NCI-H1092 treated with DMSO at 0.1 percent for 48 hours (cell line): ENCODE measurements at regions not wholly inside any gene's neighbourhood (a gene's known extent, or its start where the extent isn't known, plus 50 kb on each side); places are given as distances from the start of the nearest gene placed in this dataset.
"Not testable (repeated sequence)": the region's sequence is repeated elsewhere in the genome, so short reads cannot be mapped to it uniquely, and the experiment has no call there.

Source experiments
- DNase-seq: peaks from one replicate; lab custom pipeline; 2025; lab: John Stamatoyannopoulos, UW

- DNase-seq: not testable (repeated sequence)
Observed at GRCh38 chr9:31326883-31327282, 1057.6 kb upstream of the ACO1 start.

- DNase-seq: no peak
Observed at GRCh38 chr9:31334837-31335528, 1049.5 kb upstream of the ACO1 start.

- DNase-seq: no peak
Observed at GRCh38 chr9:31335529-31336234, 1048.8 kb upstream of the ACO1 start.

DNA sequence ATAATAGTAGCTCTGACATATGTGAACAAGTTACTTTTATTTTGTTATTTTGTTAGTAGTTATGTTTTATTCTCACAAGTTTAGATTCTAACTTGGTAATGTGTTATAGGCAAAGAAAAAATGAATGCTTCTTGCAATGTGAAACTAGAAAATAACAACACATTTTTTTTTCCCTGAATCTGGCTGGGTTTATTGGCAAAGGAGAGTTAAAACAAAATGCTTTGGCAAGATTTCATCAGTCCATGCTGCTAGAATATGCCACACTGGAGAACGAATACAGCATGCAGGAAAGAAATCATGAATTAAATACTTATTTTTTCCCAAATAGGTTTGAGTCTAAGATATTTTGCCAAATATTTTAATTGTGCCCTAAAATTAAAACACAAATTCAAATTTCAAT lies 1048.1 kb upstream of the ACO1 start:
- DNase-seq: no peak

DNA sequence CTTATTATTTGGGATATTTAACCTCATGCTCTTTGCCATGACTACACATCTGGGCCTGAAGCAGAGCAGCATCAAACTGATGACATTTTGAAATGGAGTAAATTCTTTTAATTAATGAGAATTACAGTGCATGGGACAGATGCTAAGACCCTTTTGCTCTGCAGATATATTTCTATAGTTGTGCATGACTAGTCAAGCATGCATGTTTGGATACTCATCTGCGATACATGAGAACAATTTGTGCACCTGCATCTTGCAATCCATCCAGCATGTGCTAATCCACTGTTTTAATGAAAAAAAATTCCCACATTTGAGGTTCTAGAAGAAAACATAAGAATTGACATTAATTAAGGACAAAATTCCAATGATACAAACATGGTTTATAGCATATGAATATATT lies 1047.6 kb upstream of the ACO1 start:
- peak; percentile 25 for DNase-seq

- DNase-seq: no peak
Observed at GRCh38 chr9:31347082-31347617, 1037.3 kb upstream of the ACO1 start.

GRCh38 chr9:31355159-31355882 lies 1029.1 kb upstream of the ACO1 start:
- DNase-seq: no peak

DNA sequence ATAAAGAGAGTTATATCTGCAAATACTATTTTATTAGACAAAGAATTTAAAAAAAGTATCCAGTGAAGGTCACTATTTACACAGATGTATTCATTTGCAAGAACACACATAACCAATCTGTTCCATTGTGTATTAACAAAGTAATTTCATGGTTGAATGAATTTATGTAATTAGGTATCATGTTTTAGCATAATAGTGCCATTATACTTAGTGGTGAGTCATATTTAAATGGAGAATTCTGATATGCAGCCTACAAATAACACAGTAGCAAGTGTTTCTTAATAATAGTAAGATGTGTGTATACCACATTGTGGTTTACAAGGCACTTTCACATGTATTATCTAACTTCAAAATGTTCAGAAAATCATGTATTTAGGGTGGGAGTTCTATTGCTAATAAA lies 1028.5 kb upstream of the ACO1 start:
- peak; percentile 29 for DNase-seq

- DNase-seq: no peak
Observed at GRCh38 chr9:31359071-31359470, 1025.4 kb upstream of the ACO1 start.

DNA sequence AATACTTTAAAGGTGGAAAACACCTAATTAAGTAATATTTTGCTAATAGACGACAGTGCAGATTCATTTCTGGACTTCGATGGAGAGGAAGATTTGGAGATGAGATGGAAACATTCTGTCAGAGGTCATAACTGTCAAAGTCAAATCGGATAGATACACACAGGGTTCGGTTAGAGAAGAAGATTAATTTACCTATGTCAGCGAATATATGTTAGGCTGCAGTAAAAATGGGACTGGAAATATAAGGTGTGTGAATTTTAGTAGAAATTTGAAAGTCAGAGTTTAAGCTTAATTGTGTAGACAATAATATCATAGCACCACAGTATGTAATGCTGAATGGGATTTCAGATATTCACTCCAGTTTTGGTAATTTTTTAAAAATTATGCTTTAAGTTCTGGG lies 1020.3 kb upstream of the ACO1 start:
- DNase-seq: no peak

DNA sequence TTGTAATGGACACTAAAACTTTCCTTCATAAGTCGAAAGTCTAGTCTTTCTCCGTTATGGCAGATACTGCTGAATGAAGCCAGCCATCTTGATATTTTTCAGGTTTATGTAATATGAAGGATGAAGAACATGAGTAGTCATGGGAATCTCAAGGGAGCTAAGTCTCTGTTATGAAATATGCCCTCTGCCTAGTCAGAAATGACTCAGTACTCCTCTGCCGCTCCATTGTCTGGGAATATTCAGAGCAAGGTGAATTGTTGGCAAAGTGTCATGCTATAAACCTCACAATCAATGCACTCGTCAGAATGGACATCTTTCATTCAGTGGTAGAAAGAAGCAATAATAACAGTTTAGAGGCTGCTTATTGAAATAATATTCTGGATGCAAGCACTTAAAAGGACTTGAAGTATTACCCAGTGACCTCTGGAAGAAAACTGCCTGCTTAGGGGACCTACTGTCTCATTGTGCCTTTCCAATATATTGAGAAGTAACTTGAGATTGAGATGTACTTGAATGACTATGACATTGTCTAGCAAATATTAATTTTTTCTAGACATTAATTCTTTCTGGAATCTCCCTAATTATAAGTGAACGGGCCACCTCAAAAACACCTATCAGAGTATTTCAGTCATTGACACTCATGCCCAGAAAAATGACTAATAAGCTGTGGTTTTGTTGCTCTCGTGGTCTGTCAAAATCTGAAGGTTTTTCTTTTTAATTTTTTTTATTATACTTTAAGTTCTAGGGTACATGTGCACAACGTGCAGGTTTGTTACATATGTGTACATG lies 1011.5 kb upstream of the ACO1 start:
- no peak for DNase-seq

DNA sequence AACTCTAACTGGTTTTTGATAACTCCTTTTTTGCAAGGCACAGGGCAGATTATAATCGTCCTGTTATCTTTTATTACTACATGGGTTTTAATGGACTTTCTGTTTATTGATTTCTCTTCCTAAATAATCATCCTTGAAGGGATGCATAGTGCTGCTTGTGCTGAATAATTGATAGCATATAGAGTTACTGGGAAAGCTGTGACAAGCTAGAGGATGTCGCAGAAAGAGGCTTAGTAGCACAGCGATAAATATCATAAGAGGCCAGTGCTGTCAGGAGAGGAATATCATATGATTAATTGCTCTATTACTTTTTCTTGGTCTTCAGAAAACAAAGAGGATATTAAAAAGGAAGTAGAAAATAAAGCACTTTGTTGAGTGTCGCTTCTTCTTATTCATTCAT lies 1007.1 kb upstream of the ACO1 start:
- DNase-seq: no peak

- DNase-seq: no peak
Observed at GRCh38 chr9:31388660-31389059, 995.8 kb upstream of the ACO1 start.

DNA sequence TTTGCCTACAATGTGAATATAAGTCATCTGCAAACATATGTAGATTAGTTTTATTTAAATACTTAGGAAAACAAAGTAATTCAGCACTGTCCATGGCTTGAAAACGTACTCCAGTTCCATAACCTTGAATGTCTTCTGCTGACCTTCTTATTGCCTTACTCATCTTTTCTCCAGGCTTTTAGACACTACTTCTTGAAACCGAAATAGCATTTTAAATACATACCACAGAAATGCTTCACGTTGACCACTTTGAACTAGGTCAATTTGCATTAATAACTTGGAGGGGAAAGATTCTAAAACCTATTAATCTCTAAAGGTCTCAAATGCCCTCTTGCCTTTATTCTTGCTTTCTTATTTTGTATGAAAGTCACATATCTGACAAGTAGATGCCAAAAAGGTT lies 995.4 kb upstream of the ACO1 start:
- DNase-seq: no peak

GRCh38 chr9:31390403-31391025 lies 993.9 kb upstream of the ACO1 start:
- DNase-seq: no peak

GRCh38 chr9:31393240-31393639 lies 991.2 kb upstream of the ACO1 start:
- no peak for DNase-seq

DNA sequence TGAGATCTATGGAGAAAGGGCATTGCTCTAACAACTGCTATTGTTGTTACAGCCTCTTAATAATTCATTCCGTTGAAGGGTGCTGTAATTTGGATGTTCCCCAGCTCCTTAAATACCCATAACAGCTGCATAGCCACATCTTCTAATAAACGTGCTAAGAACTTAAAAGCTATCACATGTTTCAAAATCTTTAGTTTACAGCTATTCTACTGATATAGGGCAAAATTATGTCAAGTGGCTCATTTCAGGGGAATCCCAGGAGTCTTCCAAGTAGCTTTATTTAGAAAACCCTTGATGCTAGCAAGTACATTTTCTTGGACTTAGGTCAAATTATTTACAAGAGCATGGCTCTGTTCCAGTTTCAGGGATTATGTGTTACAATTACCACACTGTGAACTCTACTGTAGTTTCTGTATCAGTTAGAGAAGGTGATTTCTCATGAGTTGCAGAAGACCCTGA lies 990.4 kb upstream of the ACO1 start:
- DNase-seq: peak; percentile 65

DNA sequence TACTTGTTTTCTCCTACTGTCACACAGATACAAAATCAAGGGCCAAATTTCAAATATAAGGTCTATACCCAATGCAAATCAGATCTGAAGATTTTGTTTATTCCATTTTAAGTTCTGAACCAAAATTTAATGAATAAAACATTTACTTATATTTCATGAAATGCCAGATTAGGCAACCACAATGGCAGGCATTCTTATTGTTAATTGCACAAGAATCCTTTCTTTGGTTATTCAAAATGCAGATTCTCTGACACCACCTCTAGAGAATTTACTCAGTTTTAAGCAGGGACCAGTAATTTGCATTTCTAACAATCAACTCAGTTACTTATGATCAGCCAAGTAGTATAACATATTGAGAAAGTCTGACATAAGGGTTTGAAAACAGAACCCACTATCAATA lies 972.4 kb upstream of the ACO1 start:
- DNase-seq: no peak

GRCh38 chr9:31415164-31415563 lies 969.3 kb upstream of the ACO1 start:
- no peak for DNase-seq

- no peak for DNase-seq
Observed at GRCh38 chr9:31418419-31418818, 966.0 kb upstream of the ACO1 start.

DNA sequence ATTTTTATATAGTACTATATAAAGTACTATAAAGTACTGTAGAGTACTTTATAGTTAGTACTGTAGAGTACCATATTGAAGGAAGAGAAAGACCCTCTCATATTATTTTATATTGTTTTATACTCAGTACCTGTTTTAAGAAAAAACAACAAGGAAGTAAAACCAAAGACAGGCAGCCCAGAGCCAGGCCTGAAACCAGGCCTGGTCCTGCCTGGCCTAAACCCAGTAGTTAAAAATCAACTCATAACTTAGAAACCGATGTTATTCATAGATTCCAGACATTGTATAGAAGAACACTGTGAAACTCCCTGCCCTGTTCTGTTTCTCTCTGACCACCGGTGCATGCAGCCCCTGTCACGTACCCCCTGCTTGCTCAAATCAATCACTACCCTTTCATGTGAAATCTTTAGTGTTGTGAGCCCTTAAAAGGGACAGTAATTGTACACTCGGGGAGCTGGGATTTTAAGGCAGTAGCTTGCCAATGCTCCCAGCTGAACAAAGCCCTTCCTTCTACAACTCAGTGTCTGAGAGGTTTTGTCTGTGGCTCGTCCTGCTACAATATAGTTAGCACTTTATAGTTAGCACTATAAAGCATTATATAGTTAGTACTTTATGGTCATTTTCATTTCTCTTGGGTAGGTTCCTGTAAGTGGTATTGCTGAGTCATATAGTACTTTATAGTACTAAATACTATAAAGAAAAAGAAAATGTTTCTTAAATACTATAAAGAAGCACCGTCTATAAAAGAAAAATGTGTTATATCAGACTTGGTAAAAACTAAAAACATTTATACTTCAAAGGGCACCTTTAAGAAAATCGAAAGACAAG lies 940.6 kb upstream of the ACO1 start:
- DNase-seq: peak; percentile 12
